ENCODE measurements at regions not wholly inside any gene's neighbourhood (a gene's known extent, or its start where the extent isn't known, plus 50 kb on each side); places are given as distances from the start of the nearest gene placed in this dataset.
A peak's percentile ranks its signal among the peaks of the same experiment; 100 is the strongest.

- in situ Hi-C loops (cut with MboI; ENCODE audit: low pct_unique_long_range_greater_than_20kb in 2 of 9, low sequenced_read_pairs in 9 of 9, unreplicated experiment in 9 of 9): no loop called here
- Histone ChIP-seq H3K4me3 (no peak overlapping the region), H3K27ac (no peak overlapping the region), H3K4me1 (replicated peaks in 1 of 2) (peaks cover 8 to 11% of the 10 kb centered on the region in 2 donors)
- 33 to 100% (median 89%) methylated on average over 1 to 5 of the region's 5 CpGs; no CpG with 5 or more reads in 1 of the 10 experiments for WGBS, 10 experiments
- no peak for ATAC-seq (replicated peaks in 6 of 8)
Measured at GRCh38 chr2:139518321-139518720, 738.1 kb upstream of the NXPH2 start.

GRCh38 chr2:139514951-139515350 lies 734.8 kb upstream of the NXPH2 start:
- 0 to 100% (median 52%) methylated on average over 1 to 5 of the region's 5 CpGs; no CpG with 5 or more reads in 2 of the 10 experiments for WGBS, 10 experiments
- in situ Hi-C loops (cut with MboI; ENCODE audit: low pct_unique_long_range_greater_than_20kb in 2 of 9, low sequenced_read_pairs in 9 of 9, unreplicated experiment in 9 of 9): no loop called here
- ATAC-seq (replicated peaks in 6 of 8): peak in 1 of 8 experiments; percentile 23
- H3K4me1 ChIP-seq (replicated peaks in 1 of 2): peaks cover 8 to 11% of the 10 kb centered on the region in 2 donors
- H3K4me3 ChIP-seq: no peak overlapping the region
- no peak overlapping the region for H3K27ac ChIP-seq

- no peak for ATAC-seq (replicated peaks in 6 of 8)
- 40 to 90% (median 77%) methylated on average over 1 to 3 of the region's 3 CpGs; no CpG with 5 or more reads in 4 of the 10 experiments for WGBS, 10 experiments
- Histone ChIP-seq H3K4me1 (replicated peaks in 1 of 2) (peaks cover 2 to 38% of the 10 kb centered on the region in 2 donors), H3K27ac (no peak overlapping the region), H3K4me3 (no peak overlapping the region)
- in situ Hi-C loops (cut with MboI; ENCODE audit: low pct_unique_long_range_greater_than_20kb in 2 of 9, low sequenced_read_pairs in 9 of 9, unreplicated experiment in 9 of 9): no loop called here
Measured at GRCh38 chr2:139495851-139496250, 715.7 kb upstream of the NXPH2 start.

- 0 to 60% (median 50%) methylated on average over 1 of the region's 1 CpG; no CpG with 5 or more reads in 3 of the 10 experiments for WGBS, 10 experiments
- peaks cover 2 to 45% of the 10 kb centered on the region in 2 donors for H3K4me1 ChIP-seq (replicated peaks in 1 of 2)
- H3K27ac ChIP-seq: peak overlapping the region in 1 of 2 donors; percentile 19
- ATAC-seq (replicated peaks in 6 of 8): peak in 5 of 8 experiments; percentile 94 to 98 (median 94)
- no peak overlapping the region for H3K4me3 ChIP-seq
- in situ Hi-C loops (cut with MboI; ENCODE audit: low pct_unique_long_range_greater_than_20kb in 2 of 9, low sequenced_read_pairs in 9 of 9, unreplicated experiment in 9 of 9): no loop called here
Measured at GRCh38 chr2:139492131-139492680, 712.0 kb upstream of the NXPH2 start.

- Histone ChIP-seq H3K4me1 (replicated peaks in 1 of 2) (peaks cover 4 to 12% of the 10 kb centered on the region in 2 donors), H3K27ac (no peak overlapping the region), H3K4me3 (no peak overlapping the region)
- 0 to 64% (median 26%) methylated on average over 1 to 3 of the region's 3 CpGs for WGBS, 10 experiments
- no peak for ATAC-seq (replicated peaks in 6 of 8)
- in situ Hi-C loops (cut with MboI; ENCODE audit: low pct_unique_long_range_greater_than_20kb in 2 of 9, low sequenced_read_pairs in 9 of 9, unreplicated experiment in 9 of 9): no loop called here
Measured at GRCh38 chr2:139480161-139480650, 700.0 kb upstream of the NXPH2 start.

GRCh38 chr2:139478165-139478914 lies 698.1 kb upstream of the NXPH2 start:
- in situ Hi-C loops (cut with MboI; ENCODE audit: low pct_unique_long_range_greater_than_20kb in 2 of 9, low sequenced_read_pairs in 9 of 9, unreplicated experiment in 9 of 9): no loop called here
- WGBS, 10 experiments: 26 to 100% (median 84%) methylated on average over 1 to 3 of the region's 3 CpGs
- peak in 1 of 8 experiments; percentile 60 for ATAC-seq (replicated peaks in 6 of 8)

GRCh38 chr2:139477618-139478017 lies 697.4 kb upstream of the NXPH2 start:
- Histone ChIP-seq H3K4me1 (replicated peaks in 1 of 2) (peaks cover 0 to 12% of the 10 kb centered on the region in 2 donors), H3K27ac (no peak overlapping the region), H3K4me3 (no peak overlapping the region)
- no peak for ATAC-seq (replicated peaks in 6 of 8)
- whole genome bisulfite sequencing, 10 experiments: 0 to 100% (median 88%) methylated on average over 1 to 8 of the region's 8 CpGs
- in situ Hi-C loops (cut with MboI; ENCODE audit: low pct_unique_long_range_greater_than_20kb in 2 of 9, low sequenced_read_pairs in 9 of 9, unreplicated experiment in 9 of 9): no loop called here

More at GRCh38 chr2:139478165-139478914, 698.1 kb upstream of the NXPH2 start:
- no peak overlapping the region for H3K4me3 ChIP-seq
- H3K4me1 ChIP-seq (replicated peaks in 1 of 2): peaks cover 0 to 12% of the 10 kb centered on the region in 2 donors
- no peak overlapping the region for H3K27ac ChIP-seq

- WGBS, 10 experiments: 0 to 80% (median 37%) methylated on average over 1 of the region's 1 CpG; no CpG with 5 or more reads in 2 of the 10 experiments
- Histone ChIP-seq H3K4me1 (replicated peaks in 1 of 2) (peaks cover 0 to 6% of the 10 kb centered on the region in 2 donors), H3K27ac (no peak overlapping the region), H3K4me3 (no peak overlapping the region)
- in situ Hi-C loops (cut with MboI; ENCODE audit: low pct_unique_long_range_greater_than_20kb in 2 of 9, low sequenced_read_pairs in 9 of 9, unreplicated experiment in 9 of 9): no loop called here
- ATAC-seq (replicated peaks in 6 of 8): no peak
Measured at GRCh38 chr2:139469985-139470384, 689.8 kb upstream of the NXPH2 start.

GRCh38 chr2:139465789-139466188 lies 685.6 kb upstream of the NXPH2 start:
- WGBS, 10 experiments: 0 to 93% (median 65%) methylated on average over 2 to 4 of the region's 4 CpGs

GRCh38 chr2:139457873-139458272 lies 677.7 kb upstream of the NXPH2 start:
- Histone ChIP-seq H3K27ac (no peak overlapping the region), H3K4me3 (no peak overlapping the region), H3K4me1 (replicated peaks in 1 of 2) (peaks cover 0 to 7% of the 10 kb centered on the region in 2 donors)
- ATAC-seq (replicated peaks in 6 of 8): peak in 3 of 8 experiments; percentile 10 to 71 (median 71)
- in situ Hi-C loops (cut with MboI; ENCODE audit: low pct_unique_long_range_greater_than_20kb in 2 of 9, low sequenced_read_pairs in 9 of 9, unreplicated experiment in 9 of 9): no loop called here
- WGBS, 10 experiments: 20 to 67% (median 50%) methylated on average over 1 to 5 of the region's 5 CpGs

More at GRCh38 chr2:139465789-139466188, 685.6 kb upstream of the NXPH2 start:
- no peak overlapping the region for H3K27ac ChIP-seq
- H3K4me1 ChIP-seq (replicated peaks in 1 of 2): peaks cover 0 to 8% of the 10 kb centered on the region in 2 donors
- no peak overlapping the region for H3K4me3 ChIP-seq
- ATAC-seq (replicated peaks in 6 of 8): no peak
- in situ Hi-C loops (cut with MboI; ENCODE audit: low pct_unique_long_range_greater_than_20kb in 2 of 9, low sequenced_read_pairs in 9 of 9, unreplicated experiment in 9 of 9): no loop called here

GRCh38 chr2:139454251-139454650 lies 674.1 kb upstream of the NXPH2 start:
- no peak overlapping the region for H3K4me3 ChIP-seq
- ATAC-seq (replicated peaks in 6 of 8): no peak
- no peak overlapping the region for H3K27ac ChIP-seq
- 60 to 86% methylated on average over 1 of the region's 1 CpG; no CpG with 5 or more reads in 8 of the 10 experiments for WGBS, 10 experiments
- peaks cover 0 to 4% of the 10 kb centered on the region in 2 donors for H3K4me1 ChIP-seq (replicated peaks in 1 of 2)
- in situ Hi-C loops (cut with MboI; ENCODE audit: low pct_unique_long_range_greater_than_20kb in 2 of 9, low sequenced_read_pairs in 9 of 9, unreplicated experiment in 9 of 9): no loop called here

- Histone ChIP-seq H3K4me3 (no peak overlapping the region), H3K4me1 (replicated peaks in 1 of 2) (peaks cover 3 to 4% of the 10 kb centered on the region in 2 donors), H3K27ac (no peak overlapping the region)
- no peak for ATAC-seq (replicated peaks in 6 of 8)
- in situ Hi-C loops (cut with MboI; ENCODE audit: low pct_unique_long_range_greater_than_20kb in 2 of 9, low sequenced_read_pairs in 9 of 9, unreplicated experiment in 9 of 9): no loop called here
Measured at GRCh38 chr2:139439100-139439499, 658.9 kb upstream of the NXPH2 start.

- peaks cover 3 to 4% of the 10 kb centered on the region in 2 donors for H3K4me1 ChIP-seq (replicated peaks in 1 of 2)
- no peak overlapping the region for H3K4me3 ChIP-seq
- no peak overlapping the region for H3K27ac ChIP-seq
- peak in 3 of 8 experiments; percentile 14 to 58 (median 56) for ATAC-seq (replicated peaks in 6 of 8)
- in situ Hi-C loops (cut with MboI; ENCODE audit: low pct_unique_long_range_greater_than_20kb in 2 of 9, low sequenced_read_pairs in 9 of 9, unreplicated experiment in 9 of 9): no loop called here
- WGBS, 10 experiments: 0 to 78% (median 29%) methylated on average over 1 to 3 of the region's 3 CpGs; no CpG with 5 or more reads in 2 of the 10 experiments
Measured at GRCh38 chr2:139438478-139438877, 658.3 kb upstream of the NXPH2 start.

Measured in motor neuron (in vitro differentiated cells).